Left ventricle myocardium superior (tissue), 1 donor: ENCODE measurements at regions not wholly inside any gene's neighbourhood (a gene's known extent, or its start where the extent isn't known, plus 50 kb on each side); places are given as distances from the start of the nearest gene placed in this dataset.

Experiments used
- ATAC-seq: fragments of 200-7000 bp; cut with Tn5 transposase; one replicate; pipeline ENCODE4 v1.9.1; 2020; ENCODE audit warnings: mild to moderate bottlenecking, moderate library complexity
- DNase-seq: peaks from one replicate; pipeline ENCODE4 v3.0.0-alpha.2; 2020
- intact Hi-C: fragments of 100-400 bp; cut with micrococcal nuclease; formaldehyde crosslinking; loops from one replicate; pipeline ENCODE4 v1.11.0; 2022
- donor health status: DM: no; HTN: yes; CAD: no; lungs with severe emphysema.

DNA sequence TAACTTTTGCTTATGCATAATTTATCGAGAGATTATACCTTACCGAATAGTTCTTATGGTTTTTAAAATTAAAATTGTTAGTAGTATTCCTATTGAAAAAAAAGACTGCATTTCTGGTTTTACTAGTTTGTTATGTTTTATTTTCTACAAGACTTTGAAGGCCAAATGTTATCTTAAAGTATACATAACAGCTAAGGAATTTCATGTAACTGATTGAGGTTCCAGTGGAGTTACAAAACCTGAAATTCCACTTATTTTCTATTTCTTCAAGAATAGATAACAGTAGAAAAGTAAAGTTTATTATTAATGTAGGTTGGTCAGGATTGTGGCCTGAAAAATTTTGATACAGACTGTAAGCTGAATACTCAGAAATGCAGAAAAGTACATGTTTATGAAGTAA is 1216.0 kb upstream of the PCDH20 start:
- no peak for ATAC-seq
- DNase-seq, result no peak
- intact Hi-C loops, result no loop called here

DNA sequence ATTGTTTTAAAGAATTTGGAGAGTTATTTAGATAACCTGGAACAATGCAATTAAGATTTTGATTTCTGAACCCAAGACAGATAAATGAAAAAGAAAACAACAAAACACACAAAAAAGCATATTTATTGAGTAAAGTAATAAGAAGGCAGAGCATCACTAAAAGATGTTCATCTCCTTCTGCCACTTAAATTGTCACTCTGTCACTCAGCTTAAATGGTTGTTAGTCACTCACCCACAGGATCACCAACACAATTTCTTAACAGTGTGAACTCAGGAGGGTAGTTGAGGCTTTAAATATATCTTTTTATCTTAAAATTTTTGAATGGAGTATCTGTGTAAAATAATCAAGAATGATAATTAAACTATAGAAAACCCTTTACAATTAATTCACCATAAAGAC is 1215.5 kb upstream of the PCDH20 start:
- DNase-seq (no peak), ATAC-seq (no peak)
- intact Hi-C loops, result no loop called here

DNA sequence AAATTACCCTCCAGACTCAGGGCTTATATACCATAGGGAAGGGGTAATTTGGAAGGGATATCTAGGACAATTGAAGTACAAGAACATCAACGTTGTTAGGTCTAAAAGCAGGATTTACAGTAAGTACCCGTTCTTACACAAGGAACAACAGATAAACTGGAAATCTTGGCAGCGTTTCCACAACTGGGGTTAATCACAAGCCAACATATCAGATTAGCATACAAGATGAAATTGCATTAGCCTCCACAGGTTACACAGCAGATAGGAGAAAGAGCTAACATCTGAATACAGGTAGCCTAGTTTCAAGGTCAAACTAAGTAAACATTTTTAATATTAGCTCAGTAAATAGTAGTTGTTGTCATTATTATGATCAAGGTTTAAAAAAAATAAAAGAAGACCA is 1214.0 kb upstream of the PCDH20 start:
- intact Hi-C loops, result no loop called here
- no peak for DNase-seq
- ATAC-seq, result no peak

DNA sequence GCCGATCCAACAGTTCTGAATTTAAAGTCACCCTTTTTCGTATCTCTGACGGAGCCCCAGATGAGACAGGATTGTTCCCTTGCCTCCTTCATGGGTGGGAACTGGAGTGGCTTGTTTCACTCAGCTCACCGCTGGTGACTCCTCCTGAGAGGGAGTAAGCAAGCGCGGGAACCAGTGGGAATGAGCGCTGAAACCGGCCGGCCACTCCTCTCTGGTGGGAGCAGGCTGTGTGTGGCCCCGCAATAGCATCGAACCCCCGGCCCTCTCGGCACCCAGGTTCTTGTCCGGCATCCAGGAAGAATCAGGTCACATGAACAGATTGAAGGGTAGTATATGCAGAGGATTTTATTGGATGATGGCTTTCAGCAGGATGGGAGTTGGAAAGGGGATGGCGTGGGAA is 1211.6 kb upstream of the PCDH20 start:
- no peak for ATAC-seq
- intact Hi-C loops, result no loop called here
- no peak for DNase-seq

DNA sequence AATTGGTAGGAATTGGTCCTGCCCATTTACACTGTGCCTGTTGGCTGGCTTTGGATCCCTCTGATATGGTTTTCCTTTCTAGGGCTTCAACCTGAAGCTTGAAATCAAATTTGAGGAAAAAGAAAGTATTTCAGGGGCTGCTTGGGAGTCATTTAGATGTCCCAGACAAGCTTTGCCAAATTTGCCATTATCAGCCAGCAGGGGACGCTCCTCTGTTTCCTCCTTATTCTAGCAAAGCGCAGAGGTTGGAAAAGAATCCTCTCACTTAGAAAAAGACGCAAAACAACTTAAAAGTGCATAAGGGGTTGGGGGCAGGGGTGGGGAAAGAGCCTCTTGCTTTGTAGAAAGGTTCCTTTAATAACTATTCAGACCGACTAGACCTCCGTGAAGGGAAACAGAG is 1211.1 kb upstream of the PCDH20 start:
- DNase-seq (no peak), ATAC-seq (no peak)
- intact Hi-C loops, result no loop called here

DNA sequence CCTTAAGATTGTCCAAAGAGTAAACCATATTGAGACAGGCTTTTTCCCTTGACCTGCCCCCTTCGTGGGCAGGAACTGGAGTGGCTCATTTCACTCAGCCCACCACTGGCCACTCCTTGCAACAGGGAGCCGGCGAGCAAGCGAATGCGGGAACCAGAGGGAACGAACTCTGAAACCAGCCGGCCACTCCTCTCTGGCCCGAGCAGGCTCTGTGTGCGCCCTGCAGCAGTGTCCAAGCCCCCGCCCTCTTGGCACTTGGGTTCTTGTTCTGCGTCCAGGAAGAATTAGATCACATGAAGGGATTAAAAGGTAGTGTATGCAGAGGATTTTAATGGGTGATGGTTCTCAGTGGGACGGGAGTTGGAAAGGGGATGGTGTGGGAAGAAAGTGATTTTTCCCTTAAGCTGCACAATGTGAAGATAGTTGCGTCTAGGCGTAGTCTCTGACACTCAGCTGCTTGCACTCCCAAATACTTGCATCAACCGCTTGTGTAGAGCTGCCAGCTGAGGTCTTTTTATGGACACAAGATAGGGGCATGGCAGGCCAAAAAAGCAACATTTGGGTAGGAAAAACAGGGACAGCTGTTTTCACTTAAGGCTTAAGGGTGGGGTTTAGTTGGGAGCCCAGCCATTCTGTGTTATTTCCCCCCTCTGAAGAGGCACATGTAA is 1209.7 kb upstream of the PCDH20 start:
- ATAC-seq (no peak), DNase-seq (no peak)
- intact Hi-C loops, result no loop called here

DNA sequence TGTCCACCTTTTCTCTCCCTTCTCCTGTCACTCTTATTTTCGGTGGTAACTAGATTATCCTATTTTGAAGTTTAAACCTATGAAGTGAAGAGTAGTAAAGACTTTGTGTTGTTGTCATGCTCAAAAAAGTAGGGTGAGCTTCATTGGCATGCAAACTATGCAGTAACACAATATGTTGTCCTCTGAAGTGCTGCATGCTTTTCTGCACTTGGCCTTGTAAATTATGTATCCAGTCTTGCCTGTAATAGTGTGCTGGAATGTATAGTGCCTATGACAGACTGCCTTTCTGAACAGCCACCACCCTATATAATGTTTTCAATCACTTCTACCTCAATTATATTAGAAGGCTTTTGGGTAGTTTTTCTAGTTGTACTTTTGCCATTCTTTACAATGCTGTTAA is 1198.2 kb upstream of the PCDH20 start:
- no peak for ATAC-seq
- DNase-seq, result no peak
- intact Hi-C loops, result no loop called here

DNA sequence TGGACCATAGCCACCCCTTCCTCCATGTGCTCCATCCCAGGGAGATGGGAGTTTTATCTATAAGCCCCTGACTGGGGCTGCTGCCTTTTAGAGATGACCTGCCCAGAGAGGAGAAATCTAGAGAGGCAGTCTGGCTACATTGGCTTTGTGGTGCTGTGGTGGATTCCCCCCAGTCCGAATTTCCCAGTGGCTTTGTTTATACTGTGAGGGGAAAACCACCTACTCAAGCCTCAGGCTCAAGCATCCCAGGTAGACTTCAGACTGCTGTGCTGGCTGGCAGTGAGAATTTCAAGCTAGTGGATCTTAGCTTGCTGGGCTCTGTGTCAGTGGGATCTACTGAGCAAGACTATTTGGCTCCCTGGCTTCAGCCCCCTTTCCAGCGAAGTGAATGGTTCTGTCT is 1195.7 kb upstream of the PCDH20 start:
- DNase-seq (no peak), ATAC-seq (no peak)
- intact Hi-C loops, result no loop called here

DNA sequence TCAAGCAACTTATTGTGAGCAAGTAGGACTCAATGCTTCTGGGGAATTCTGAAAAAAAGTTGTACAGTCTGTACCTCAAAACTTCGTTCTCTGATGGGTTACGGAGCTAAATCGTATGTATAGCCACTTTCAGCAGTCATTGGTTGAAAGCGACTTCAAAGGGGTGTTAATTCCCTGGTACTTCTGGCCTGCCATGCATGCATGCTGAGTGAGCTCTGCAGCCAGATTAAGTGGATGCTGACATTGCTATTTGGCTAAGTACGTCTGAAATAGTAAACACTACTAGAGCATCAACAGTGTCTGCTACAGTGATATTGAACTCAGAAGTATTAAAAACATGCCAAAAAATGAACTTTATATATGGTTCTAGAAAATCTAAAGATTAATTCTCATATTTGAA is 1183.1 kb upstream of the PCDH20 start:
- intact Hi-C loops, result no loop called here
- DNase-seq (no peak), ATAC-seq (no peak)

DNA sequence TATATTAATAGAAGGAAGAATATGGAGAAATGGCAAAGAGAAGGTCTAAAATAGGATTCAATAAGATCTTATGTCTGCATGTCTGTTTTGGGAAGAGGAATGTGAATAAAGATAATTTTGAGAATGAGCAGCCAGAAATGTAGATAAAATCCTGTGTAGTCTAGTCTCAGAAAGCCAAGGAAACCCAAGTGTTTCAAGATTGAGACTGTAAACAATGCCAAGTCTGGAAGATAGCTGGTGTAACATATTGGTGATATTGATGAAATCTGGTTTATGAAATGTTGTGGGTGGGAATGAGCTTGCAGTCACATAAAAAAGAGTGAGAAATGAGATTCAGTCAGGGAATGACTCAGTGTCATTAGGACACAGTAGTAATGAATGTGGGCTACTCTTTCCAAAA is 1180.3 kb upstream of the PCDH20 start:
- ATAC-seq (no peak), DNase-seq (no peak)
- intact Hi-C loops, result no loop called here

DNA sequence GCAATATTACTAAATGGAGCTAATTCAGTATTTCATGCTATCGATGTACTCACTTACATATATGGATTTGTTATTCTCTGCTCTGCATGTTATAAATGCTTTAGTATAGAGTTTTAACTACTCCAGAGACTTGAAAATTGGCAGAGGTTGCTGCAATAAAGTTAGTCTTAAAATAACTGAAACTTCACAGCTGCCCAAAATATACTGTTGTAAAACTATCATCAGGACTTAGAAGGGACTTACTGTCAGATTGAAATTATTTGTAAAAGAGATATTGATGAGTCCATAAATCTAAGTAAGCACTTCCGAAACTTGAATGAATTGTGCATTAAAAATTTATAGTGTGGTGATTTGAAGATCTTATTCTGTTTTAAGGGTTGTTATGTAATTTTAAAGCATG is 1178.2 kb upstream of the PCDH20 start:
- ATAC-seq, result no peak
- intact Hi-C loops, result no loop called here
- no peak for DNase-seq

DNA sequence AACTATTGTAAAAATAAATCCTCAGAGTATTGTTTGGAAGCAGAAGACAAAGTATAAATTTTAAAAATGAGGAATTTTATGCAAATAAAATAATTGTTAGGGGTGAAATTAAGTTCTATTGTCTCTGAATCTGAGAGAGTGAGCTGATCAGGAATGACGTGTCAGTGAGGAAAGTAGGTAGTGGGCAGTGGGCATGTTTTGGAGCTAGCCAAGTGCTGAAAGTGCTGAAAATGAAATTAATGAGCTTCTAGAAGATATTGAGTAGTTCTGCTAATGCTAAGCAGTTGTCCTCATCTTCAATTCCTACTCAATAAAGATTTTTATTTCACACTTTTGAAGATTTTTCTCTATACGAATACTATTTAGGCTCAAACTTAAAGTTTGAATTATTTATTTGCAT is 1167.8 kb upstream of the PCDH20 start:
- DNase-seq, result no peak
- no peak for ATAC-seq

DNA sequence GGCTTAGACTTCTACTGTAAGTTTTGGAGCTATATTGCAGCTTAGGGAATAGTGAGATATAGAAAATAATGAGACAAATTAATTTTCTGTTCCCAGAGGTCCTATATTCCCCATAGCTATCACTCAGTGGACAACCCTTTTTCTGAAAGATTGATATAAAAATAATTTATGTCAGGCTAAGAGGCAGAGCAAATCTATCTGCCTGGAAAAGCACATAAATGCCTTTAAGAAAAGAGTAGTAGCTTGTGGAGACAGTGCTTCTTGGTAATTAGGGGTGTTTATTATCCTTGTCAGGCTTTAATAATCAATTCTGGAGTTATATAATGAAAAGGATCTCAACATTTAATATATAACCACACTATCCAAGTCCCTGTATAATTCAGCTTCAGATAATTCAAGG is 1162.8 kb upstream of the PCDH20 start:
- ATAC-seq, result no peak
- intact Hi-C loops, result no loop called here

More for the DNA sequence above, 1167.8 kb upstream of the PCDH20 start:
- intact Hi-C loops, result no loop called here

DNA sequence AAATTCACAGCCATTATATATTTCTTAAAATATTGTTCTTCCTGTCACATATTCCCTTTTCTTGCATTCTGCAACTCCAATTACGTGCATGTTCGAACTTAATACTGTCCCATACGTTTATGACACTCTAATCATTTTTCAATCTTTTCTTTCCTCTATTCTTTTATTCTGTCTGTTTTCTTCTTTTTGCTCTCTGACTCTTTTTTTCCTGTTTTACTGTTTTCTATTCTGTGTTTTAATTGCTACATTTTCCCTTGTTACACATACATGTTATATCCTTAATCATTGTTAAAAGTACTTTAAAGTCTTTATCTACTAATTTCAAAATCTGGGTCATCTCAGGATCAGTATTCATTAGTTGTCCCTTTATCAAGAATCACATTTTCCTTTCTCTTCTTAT is 1149.1 kb upstream of the PCDH20 start:
- ATAC-seq (no peak), DNase-seq (no peak)
- intact Hi-C loops, result no loop called here

More for the DNA sequence above, 1162.8 kb upstream of the PCDH20 start:
- DNase-seq, result no peak

DNA sequence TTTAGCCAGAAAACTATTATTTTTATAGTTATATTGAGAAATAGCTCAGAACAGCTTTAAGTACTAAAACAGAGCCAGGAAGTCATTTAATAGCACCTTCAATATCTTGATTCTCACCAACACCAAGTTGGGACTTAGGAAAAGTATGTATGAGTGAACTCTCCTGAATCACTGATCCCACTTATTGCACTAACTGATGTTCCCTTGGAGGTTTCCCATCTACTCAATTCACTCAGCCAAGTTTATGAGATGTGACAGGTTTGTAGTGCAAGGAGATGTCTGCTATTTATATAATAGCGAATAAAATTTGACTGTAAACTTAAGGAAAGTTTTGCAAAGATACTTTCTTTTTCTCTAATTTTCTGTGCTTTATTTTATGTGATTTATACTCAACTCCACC is 1147.6 kb upstream of the PCDH20 start:
- DNase-seq (no peak), ATAC-seq (no peak)
- intact Hi-C loops, result no loop called here

DNA sequence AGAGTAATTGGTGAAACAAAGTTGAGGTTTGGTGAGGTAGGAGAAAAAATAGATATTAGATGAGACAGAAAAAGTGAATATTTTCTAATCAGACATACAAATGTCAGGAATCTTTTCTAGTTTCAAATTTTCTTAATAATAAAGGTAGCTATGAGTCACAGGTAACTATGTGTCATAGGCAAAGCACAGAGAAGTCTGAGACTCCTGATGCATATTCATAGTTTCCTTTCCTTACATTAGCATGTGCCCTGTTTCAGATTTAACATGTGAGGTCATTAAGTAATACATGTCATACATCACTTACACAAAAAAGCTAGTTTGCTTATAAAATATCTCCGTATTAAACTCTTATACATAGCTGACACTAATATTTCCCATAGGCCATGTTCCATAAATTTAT is 1141.3 kb upstream of the PCDH20 start:
- intact Hi-C loops, result no loop called here
- no peak for DNase-seq
- ATAC-seq, result no peak

DNA sequence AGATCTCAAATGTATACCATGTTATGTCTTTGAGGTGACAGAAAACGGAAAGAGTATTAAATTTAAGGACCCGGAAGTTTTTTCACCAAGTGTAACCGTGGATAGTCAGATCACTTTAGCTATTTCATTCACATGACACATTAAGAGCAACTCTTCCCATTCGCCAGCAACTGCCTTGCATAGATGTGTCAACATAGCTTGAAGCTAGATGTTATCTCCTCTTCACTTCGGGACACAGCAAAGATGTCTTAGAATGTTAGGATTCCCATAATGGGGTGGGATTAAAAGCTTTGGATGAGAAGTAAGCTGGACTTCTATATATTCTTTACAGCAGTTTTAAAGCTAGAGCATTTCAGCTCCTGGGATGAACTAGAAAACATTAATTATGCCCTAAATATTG is 1135.9 kb upstream of the PCDH20 start:
- intact Hi-C loops, result no loop called here
- DNase-seq (no peak), ATAC-seq (no peak)

DNA sequence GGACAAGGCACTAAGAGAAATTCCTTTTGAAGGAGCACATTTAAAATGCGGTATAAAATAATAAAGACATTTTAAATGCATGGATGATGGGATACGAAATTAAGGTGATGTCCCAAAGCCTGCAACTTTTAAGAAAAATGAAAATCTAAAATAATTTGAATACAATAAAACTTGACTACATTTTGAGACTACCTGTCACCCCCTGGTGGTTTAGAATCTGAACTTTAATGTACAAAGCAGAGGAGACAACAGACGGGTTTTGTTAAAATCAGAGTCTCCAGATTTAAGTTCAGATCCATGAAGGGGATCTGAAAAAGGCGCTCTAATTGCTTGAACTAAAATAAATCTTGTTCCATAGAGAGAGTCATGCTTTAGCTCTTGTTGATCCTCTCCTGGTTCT is 1129.3 kb upstream of the PCDH20 start:
- DNase-seq (no peak), ATAC-seq (no peak)
- intact Hi-C loops, result no loop called here

DNA sequence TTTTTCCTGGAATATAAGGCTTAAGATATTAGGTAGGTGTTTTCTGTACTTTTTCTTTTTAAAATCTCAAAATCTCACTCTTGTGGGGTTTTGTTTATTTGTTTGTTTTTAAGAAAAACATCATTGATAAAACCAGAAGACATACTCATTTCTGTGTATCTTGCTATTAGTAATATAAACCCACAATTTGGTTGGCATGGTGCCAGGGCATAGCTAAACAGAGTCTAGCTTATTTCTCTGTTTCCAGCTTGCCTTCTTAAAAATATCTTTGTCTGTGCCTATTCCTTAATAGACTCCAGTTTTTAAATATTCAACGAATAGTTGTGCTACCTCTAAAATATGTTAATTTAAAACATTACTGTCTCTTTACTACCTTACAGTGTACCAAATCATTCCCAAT is 1121.9 kb upstream of the PCDH20 start:
- intact Hi-C loops, result no loop called here
- no peak for ATAC-seq
- DNase-seq, result no peak

DNA sequence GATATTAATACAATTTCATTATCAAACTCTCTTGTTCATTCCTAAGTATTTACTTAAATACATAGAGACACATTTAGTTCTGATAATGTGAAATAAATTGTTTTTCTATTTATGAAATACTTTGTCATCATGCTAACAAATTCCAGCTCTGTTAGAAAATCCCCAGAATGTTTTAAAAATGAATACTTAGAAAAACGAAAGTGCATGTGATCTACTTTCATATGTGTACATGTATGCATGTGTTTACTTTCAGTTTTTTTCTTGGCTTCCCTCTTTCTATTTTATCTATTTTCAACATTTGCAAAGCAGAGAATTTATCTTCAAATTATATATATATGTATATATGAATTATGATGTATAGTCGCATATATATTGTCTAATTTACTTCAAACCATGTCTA is 1110.0 kb upstream of the PCDH20 start:
- DNase-seq (no peak), ATAC-seq (no peak)
- intact Hi-C loops, result no loop called here

DNA sequence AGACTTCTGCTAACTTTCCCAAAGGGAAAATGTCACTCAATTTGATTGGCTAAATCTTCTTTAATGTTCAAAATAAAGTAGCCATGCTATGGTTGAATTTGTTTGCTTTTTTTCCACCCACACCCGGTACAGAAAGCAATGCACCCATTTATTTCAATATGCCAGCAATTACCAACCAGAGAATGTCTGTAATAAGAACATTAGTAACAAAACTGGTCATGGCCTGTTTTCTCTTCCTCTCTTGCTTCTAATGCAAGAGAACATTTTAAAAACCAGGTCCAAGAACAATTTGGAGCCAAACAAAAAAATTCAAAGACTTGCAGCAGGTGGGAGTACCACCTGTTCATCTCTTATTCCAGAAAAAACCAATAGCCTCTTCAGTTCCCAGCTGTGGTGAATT is 1108.8 kb upstream of the PCDH20 start:
- DNase-seq (no peak), ATAC-seq (no peak)
- intact Hi-C loops, result no loop called here

DNA sequence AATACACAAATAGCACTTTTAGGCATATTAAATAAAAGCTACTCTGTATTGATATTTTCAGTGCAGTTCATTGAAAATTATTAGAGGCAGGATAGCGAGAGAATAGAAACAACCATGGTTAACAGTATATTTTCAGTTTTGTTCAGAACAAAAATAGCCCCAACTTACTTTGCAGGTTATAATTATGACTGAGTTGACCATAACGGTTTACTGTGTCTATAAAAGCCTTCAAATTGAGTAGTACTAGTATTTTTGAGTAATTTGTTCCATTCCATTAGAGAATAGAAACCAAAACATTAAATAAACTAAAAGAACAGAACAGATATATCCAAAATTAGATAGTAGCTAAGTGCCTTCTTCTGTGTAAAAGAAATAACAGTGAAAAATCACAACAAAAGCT is 1108.4 kb upstream of the PCDH20 start:
- ATAC-seq, result no peak
- intact Hi-C loops, result no loop called here
- DNase-seq, result no peak
